ENCODE measurements at regions not wholly inside any gene's neighbourhood (a gene's known extent, or its start where the extent isn't known, plus 50 kb on each side); places are given as distances from the start of the nearest gene placed in this dataset.
"Not testable (repeated sequence)": the region's sequence is repeated elsewhere in the genome, so short reads cannot be mapped to it uniquely, and the experiment has no call there.

DNA sequence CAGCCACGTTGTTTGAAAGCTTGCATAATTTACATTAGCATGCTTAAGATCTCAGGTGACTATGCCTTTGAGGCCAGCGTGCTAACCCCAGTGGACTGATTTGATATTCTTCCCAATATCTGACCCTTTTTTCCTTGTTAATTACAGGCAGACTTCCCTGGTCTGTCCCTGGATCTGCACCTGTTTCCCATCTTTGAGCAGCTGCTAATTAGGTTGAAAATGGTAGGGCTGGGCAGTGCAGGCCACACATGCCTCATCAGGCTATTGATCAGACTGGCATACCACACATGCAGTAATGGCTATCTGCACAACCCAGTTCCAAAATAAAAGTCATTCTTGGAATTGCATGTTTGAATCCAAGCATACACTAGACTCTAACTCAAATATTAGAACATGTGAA is 164.3 kb upstream of the TFAP2D start:
- ATAC-seq (ENCODE audit: poor library complexity), result no peak
- DNase-seq, result no peak
- intact Hi-C loops (cut with DNase I), result no loop called here

DNA sequence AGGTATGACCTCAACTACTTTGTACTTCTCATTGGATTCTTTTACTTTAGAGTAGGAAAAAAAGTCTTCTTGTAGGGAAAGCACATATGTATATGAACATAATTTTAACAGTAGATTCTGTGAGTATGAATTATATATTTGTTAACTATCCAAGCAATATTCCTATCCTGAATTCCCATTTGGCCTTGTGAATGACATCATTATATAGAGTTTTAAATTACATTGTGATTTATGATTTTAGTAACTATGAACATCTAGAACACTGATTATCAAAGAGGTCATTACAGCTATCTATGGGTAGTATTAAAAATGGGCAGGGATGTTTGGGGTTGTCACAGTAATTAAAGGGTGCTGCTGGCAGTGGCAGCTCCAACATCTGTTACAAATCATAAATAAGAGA is 163.9 kb upstream of the TFAP2D start:
- ATAC-seq (ENCODE audit: poor library complexity), result no peak
- intact Hi-C loops (cut with DNase I), result no loop called here

DNA sequence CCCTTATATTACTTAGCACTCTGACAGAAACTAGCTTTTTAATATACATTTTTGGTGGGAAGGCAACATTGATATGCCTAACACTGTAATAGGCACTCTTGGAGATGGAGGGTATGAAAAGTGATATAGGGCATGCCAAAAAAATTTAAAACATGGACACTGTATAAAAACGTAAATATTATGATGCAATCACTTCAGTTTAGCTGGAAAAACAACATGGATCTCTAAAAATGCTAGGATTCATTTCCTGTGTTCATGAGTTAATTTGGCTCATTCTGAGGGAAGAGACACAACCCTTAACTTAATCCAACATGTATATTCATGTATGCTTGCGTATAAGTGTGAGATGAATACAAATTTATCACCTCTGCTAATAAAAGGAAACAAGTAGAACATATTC is 157.3 kb upstream of the TFAP2D start:
- no peak for DNase-seq

More for the DNA sequence above, 163.9 kb upstream of the TFAP2D start:
- DNase-seq, result no peak

DNA sequence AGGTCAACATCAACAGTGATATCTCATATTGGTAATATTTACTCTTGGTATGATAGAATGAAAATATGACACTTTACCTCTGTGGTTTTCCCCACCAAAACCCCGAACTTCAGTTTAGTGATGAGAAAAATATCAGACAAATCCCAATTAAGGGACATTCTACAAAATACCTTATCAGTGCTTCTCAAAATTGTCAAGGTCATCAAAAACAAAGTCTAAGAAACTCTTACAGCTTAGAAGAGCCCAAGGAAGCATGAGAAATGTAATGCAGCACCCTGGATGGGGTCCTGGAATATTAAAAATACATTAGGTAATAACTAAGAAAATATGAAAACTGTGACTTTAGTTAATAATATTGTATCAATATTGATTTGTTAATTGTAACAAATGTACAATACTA is 148.3 kb upstream of the TFAP2D start:
- DNase-seq, result no peak
- no peak for ATAC-seq (ENCODE audit: poor library complexity)
- intact Hi-C loops (cut with DNase I), result no loop called here

More for the DNA sequence above, 157.3 kb upstream of the TFAP2D start:
- intact Hi-C loops (cut with DNase I), result no loop called here
- no peak for ATAC-seq (ENCODE audit: poor library complexity)

DNA sequence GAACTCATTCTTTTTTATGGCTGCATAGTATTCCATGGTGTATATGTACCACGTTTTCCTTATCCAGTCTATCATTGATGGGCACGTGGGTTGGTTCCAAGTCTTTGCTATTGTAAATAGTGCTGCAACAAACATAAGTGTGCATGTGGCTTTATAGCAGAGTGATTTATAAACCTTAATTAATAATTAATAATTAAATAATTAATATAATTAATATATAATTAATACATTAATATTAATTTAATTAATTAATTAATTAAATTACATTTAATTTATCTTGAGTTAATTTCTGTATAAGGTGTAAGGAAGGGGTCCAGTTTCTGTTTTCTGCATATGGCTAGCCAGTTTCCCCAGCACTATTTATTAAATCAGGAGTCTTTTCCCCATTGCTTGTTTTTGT is 142.1 kb upstream of the TFAP2D start:
- ATAC-seq (ENCODE audit: poor library complexity); DNase-seq; intact Hi-C loops (cut with DNase I): not testable (repeated sequence)

DNA sequence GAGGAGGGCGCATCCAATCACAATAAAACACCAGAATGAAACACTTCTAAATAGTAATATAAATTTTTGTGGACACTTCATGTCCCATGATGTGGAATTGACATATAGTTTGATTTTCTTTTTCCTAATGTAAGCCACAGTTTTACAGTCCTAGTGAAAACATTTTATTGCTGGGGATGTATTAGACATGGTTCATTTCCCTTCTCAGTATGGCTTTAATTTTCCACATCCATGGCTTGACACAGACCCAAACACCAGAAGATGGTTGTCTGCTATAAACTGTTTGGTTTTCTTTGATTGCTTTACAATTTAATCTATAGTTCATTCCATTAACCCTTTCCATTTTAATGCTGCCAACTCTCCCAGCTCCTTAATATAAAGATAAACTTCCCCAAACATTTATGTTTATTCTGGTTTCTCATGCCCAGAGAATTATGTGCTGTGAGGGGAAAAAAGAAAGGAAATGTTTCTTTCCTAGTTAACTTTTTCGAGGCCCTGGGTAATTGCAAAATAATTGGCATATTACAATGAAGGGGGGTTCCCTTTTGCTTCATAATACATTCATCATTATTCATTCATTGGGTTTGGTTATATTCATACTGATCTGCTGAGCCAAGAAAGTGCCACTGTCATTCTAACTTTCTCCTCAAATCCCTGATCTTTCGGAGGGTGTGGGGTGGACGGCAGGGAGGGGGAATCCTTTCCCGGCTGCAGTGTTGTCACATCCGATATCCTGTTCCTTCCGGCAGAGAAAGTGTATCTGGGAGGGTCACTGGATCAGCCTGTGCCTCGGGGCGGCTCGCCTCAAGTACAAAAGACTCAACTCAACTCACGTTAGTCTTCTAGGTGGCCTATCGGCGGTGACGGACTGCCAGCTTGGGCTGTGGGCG is 127.6 kb upstream of the TFAP2D start:
- intact Hi-C loops (cut with DNase I), result no loop called here
- DNase-seq, result no peak
- no peak for ATAC-seq (ENCODE audit: poor library complexity)

DNA sequence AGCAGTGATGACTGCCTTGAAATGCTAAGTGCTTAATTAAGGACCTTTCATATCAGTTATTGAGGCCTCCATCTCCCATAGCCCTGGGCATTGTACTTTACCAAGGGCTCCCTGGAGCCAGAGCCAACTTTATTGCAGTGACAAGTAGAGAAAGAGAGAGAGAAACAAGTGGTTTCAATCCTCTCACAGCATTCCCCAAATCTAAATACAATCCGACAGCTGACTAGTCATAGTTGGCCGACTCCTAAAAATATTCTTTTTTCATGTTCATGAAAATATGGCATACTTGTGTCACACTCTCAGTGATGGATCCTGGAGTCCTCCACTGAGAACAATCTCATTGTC is 127.0 kb upstream of the TFAP2D start:
- ATAC-seq (ENCODE audit: poor library complexity) (no peak), DNase-seq (no peak)
- intact Hi-C loops (cut with DNase I), result no loop called here

DNA sequence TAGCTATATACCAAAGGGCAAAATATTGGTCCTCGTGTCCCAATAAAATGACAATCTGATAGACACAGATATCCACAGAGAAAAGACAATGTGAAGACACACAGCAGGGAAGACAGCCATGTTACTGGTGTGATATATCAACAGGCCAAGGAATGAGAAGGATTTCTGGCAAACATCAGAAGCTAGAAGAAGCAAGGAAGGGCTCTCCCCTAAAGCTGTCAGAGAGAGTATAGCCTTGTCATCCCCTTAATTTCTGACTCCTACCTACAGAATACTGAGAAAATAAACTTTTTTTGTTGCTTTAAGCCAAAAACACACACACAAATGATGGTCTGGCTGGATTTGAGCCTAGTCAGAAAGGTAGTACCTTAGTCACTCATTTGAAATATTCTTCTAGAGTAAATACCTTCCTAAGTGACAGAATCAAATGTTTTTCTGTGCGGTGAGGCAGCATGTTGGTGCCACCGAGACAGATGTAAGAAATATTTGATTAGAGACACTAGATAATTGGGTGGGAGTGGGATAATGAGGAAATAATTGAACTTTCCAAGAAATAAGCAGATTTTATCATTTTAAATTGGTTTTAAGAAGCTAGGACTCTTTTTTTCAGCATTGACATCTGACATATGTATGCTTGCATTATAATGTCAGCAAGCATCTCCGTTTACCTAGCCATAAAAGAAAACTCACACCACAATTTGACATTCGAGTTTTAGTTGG is 123.4 kb upstream of the TFAP2D start:
- intact Hi-C loops (cut with DNase I), result no loop called here
- no peak for DNase-seq
- ATAC-seq (ENCODE audit: poor library complexity), result no peak

DNA sequence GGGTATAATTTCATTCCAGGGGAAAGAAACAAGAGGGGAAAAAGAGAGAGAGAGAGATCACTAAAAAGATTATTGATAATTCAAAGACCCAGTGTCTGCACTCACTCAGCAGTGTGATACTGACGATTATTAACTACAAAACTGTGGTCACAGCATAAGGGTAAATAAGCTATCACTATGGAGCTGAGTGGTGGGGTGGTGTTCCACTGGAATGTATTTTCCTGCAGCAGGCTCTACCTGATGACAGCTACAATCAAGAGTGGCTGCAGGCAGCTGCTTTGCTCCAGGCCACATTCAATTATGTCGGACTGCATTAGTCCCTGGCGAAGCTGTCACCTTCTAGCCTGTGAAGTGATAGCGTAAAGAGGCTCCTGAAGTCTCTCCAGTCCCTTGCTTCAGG is 122.2 kb upstream of the TFAP2D start:
- intact Hi-C loops (cut with DNase I), result no loop called here
- ATAC-seq (ENCODE audit: poor library complexity), result peak; percentile 36

DNA sequence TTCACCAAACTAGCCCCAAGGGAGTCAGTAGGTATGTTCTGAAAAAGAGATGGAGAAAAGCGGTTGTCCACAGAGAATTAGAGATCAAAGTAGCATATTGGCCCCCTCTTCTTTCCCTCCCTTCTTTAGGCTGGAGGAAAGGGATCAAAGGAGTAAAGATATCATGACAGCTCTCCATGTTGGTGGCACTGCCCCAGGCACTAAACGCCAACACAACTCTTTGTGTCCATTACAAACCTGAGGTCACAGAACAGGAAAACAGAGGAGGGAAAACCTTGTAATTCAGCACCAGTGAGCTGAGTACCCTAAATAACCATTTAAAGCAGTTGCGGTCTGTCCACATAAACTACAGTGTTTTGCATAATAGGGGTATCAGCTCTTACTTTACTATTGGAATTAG is 113.0 kb upstream of the TFAP2D start:
- ATAC-seq (ENCODE audit: poor library complexity) (no peak), DNase-seq (no peak)
- intact Hi-C loops (cut with DNase I), result loop anchor here (10.0 kb wide), 1 partner anchor 475 kb away; no protein-coding TSS in a partner anchor

More for the DNA sequence above, 122.2 kb upstream of the TFAP2D start:
- no peak for DNase-seq

DNA sequence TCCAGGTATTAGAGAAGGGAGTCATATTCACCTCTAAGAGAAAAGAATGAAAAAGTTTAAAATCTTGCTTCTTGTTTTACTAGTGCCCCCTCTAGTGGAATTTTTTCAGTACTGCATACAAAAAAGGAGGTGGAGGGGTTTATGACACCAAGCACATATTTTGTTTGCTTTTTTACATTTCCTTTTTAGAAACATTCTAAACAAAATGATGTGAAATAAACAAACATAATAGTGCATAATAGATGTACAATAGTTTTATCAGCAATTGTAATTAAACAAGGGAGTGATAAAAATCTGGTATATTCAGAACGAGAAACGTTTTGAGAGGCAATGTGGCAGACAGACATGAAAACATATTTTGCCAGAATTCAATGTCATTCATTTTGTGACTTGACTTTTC is 111.0 kb upstream of the TFAP2D start:
- no peak for DNase-seq
- no peak for ATAC-seq (ENCODE audit: poor library complexity)
- intact Hi-C loops (cut with DNase I), result loop anchor here (10.0 kb wide), 1 partner anchor 477 kb away; no protein-coding TSS in a partner anchor

DNA sequence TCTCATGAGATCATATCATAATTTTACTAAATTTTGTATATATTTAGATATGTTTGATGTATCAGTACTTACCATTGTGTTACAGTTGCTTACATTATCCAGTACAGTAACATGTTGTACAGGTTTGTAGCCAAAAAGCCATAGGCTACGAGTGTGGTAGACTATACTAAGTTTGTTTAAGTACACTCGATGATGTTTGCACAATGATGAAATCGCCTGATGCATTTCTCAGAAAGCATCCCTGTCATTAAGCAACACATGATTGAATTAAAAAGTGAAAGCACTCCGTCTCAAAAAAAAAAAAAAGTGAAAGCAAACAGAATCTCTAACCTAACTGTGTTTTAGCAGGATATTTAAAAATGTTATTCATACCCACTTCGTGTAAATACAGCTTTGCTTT is 104.9 kb upstream of the TFAP2D start:
- ATAC-seq (ENCODE audit: poor library complexity) (no peak), DNase-seq (no peak)
- intact Hi-C loops (cut with DNase I), result loop anchor here (10.0 kb wide), 1 partner anchor 484 kb away; no protein-coding TSS in a partner anchor

DNA sequence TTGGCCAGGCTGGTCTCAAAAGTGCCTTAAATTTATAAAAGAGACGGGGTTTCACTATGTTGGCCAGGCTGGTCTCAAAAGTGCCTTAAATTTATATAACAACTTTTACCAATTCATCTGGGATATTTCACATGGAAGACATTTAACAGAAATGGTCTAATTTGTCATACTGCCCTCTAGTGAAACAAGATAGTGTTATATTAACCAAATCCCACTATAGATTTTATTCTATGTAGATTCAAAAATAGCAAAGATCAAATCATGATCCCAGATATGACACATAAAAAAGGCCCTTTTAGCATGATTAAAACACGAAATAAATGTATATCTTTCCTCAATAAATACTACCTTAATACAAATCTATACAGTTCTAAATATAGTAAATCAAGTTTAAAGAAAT is 102.8 kb upstream of the TFAP2D start:
- intact Hi-C loops (cut with DNase I), result no loop called here
- ATAC-seq (ENCODE audit: poor library complexity), result no peak

DNA sequence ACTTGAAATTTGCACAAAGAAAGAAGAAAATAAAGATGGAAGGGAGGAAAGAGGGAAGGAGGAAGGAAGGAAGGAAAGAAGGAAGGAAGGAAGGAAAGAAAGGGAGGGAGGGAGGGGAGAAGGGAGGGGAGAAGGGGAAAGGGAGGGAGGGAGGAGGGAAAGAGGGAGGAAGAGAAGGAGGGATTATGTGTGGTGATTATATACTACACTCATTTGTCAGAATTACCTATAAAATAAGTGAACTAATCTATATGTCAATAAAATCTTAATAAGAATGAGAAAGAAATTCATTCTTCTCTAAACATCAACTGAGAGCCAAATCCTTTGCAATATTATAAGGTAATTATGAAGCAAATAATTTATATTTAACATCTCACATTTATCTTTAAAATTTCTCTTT is 77.9 kb upstream of the TFAP2D start:
- no peak for ATAC-seq (ENCODE audit: poor library complexity)
- DNase-seq, result no peak
- intact Hi-C loops (cut with DNase I), result no loop called here

More for the DNA sequence above, 102.8 kb upstream of the TFAP2D start:
- DNase-seq, result no peak

DNA sequence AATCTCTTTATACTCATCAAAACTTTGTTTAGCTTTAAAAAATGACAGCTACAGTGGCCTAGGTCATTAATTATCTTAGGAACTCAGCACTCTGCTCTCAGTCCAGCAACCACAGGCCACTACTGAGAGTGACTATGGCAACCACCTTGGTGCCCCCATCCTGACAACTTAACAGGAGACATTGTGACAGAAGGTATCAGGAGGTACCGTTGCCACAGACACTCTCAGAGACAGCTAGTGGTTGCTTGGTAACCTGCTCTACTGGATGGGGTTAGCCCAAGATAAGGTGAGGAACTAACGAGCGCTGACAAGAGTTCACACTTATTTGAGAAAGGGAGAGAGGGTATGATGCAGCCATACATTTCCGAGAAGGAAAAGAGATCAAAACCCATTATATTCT is 76.1 kb upstream of the TFAP2D start:
- intact Hi-C loops (cut with DNase I), result no loop called here
- no peak for ATAC-seq (ENCODE audit: poor library complexity)
- DNase-seq, result no peak

DNA sequence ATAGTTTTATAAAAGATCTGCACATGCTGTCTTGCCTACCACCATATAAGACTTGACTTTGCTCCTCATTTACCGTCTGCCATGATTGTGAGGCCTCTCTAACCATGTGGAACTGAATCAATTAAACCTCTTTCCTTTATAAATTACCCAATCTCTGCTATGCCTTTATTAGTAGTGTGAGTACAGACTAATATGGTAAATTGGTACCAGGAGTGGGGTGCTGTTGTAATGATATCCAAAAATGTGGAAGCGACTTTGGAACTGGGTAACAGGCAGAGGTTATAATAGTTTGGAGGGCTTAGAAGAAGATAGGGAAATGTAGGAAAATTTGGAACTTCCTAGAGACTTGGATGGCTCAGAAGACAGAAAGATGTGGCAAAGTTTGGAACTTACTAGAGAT is 64.2 kb upstream of the TFAP2D start:
- DNase-seq (no peak), ATAC-seq (ENCODE audit: poor library complexity) (no peak)
- intact Hi-C loops (cut with DNase I), result no loop called here

DNA sequence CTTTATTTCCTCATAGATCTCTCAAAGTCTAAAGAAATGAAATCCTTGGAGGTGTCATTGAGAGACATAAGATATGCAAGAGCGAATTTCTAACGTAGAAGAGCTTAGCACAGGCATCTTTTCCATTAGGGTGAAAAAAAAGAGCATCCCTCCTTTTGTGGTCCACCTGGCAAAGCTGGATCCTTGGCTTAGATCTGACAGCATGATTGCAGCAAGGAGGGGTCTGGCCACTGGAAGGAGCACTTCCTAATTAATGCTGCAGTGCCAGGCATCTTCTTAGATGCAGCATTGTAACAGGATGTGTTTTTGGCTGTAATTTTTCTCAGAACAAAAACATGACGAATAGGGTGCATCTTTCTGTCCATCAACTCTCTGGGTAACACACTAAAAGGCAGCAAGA is 60.1 kb upstream of the TFAP2D start:
- DNase-seq (no peak), ATAC-seq (ENCODE audit: poor library complexity) (no peak)
- intact Hi-C loops (cut with DNase I), result no loop called here

DNA sequence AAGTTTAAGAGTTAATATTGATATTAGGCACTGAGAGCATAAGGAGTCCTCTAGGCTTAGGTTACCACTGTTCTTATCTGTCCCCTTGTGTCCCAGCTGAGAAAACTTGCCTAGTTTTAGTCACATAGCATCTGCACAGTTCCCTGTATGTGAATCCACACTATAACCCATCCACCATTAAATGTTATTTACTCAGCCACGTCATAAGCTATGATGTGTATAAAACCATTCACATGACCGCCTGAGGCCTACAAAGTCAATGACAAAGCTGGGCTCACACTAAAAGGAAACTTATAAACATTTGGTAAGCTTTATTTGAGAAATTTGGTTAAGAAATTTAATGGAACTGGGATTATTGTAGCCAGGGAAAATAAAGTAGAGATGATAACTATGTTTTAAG is 59.2 kb upstream of the TFAP2D start:
- DNase-seq, result no peak
- intact Hi-C loops (cut with DNase I), result no loop called here
- no peak for ATAC-seq (ENCODE audit: poor library complexity)

DNA sequence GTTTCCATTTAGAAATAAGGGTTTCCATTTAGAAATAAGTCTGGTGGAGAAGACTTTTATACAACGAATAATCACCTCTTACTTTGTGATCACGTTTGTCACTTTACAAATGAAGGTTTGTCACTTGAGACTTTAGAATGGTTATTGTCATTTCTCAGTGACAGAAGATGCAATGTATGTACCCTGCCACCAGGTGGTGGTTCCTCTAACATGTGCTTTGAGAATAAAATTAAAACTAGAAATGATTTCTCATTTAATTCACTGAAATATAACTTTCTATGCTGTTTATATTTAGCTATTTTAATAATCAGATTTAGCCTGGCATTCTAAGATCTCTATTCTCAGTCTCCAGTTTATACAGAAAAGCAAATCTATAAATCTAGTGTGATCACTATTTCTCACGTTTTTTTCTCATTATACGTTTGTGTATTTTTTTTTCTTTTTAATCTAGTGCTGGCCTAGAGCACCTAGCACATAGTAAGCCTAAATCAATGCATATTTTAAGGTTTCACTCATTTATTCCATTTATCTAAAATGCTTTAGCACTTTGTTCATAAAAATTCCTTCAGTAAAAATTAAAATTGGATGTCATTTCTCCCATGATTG is 57.4 kb upstream of the TFAP2D start:
- no peak for ATAC-seq (ENCODE audit: poor library complexity)

DNA sequence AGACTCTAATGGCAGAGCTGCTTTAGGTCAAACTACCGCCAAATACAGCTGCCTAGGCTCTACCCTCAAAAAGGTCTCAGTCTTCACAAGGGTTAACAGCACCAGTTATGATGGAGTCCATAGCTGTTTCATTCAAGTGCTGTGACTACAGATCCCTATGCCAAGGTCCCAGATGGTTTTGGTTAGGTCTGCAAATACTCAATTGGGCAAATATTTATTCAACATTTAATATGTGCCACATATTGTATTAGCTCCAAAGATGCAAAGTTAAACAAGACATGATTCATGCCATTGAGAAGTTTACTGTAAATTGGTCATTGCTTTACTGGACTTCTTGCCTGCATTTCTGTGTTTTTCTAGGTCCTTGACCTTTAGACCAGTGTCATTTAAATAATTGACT is 55.8 kb upstream of the TFAP2D start:
- intact Hi-C loops (cut with DNase I), result no loop called here
- no peak for ATAC-seq (ENCODE audit: poor library complexity)
- no peak for DNase-seq

More for the DNA sequence above, 57.4 kb upstream of the TFAP2D start:
- intact Hi-C loops (cut with DNase I), result no loop called here
- no peak for DNase-seq

Measured in Right ventricle myocardium superior (tissue), 1 donor.